Thyroid gland (tissue), 4 donors: ENCODE measurements at regions not wholly inside any gene's neighbourhood (a gene's known extent, or its start where the extent isn't known, plus 50 kb on each side); places are given as distances from the start of the nearest gene placed in this dataset.

Source experiments
- DNase-seq, 2 donors: peaks; one replicate each; pipeline ENCODE4 v3.0.0-alpha.2; 2019
- H3K27ac ChIP-seq, 3 donors: fragments of 200-600 bp; sonication (generic); 1 replicate in 2 of 3; 2 replicates in 1 of 3; pipeline ENCODE4 v1.5.1; 2016 to 2019; ENCODE audit warnings: mild to moderate bottlenecking in 1 of 3, moderate library complexity in 1 of 3
- H3K27me3 ChIP-seq: fragments of 200-600 bp; sonication (generic); one replicate; pipeline ENCODE4 v1.5.1; 2019
- H3K36me3 ChIP-seq, 2 donors: fragments of 200-600 bp; sonication (generic); one replicate each; pipeline ENCODE4 v1.5.1; 2016 to 2019
- H3K4me1 ChIP-seq, 2 donors: fragments of 200-600 bp; sonication (generic); one replicate each; pipeline ENCODE4 v1.5.1; 2017 to 2019
- H3K4me3 ChIP-seq, 3 donors: fragments of 200-600 bp; sonication (generic); replicated peaks in 1 of 3; 1 replicate in 2 of 3; 2 replicates in 1 of 3; pipeline ENCODE4 v1.5.1; 2016; ENCODE audit warnings: mild to moderate bottlenecking in 1 of 3
- H3K9me3 ChIP-seq: fragments of 200-600 bp; sonication (generic); one replicate; pipeline ENCODE4 v1.5.1; 2017
- POLR2A ChIP-seq, 2 donors: fragments of 450-650 bp; IDR thresholded peaks; one replicate each; pipeline ENCODE4 v1.6.1; 2017; ENCODE audit warnings: antibody characterized with exemption in 2 of 2, mild to moderate bottlenecking in 2 of 2, moderate library complexity in 1 of 2
- WGBS, 2 donors: methylation state at CpG; one replicate each; pipeline ENCODE4 v1.1.5; 2017; 5-methylcytosine and 5-hydroxymethylcytosine counted together
- intact Hi-C: fragments of 100-400 bp; cut with DNase I; formaldehyde crosslinking; loops from one replicate; pipeline ENCODE4 v1.15.1; 2023
- TF ChIP-seq, protein P1 (sequence below), 6 experiments: fragments of 200-600 bp in 3 of 6; fragments of 450-650 bp in 3 of 6; sonication (generic) in 3 of 6; IDR thresholded peaks; one replicate each; pipeline ENCODE4 v1.5.1; 2016 to 2019; ENCODE audit warnings: antibody characterized with exemption in 6 of 6, mild to moderate bottlenecking in 2 of 6, inconsistent platforms in 1 of 6, moderate library complexity in 1 of 6

DNA sequence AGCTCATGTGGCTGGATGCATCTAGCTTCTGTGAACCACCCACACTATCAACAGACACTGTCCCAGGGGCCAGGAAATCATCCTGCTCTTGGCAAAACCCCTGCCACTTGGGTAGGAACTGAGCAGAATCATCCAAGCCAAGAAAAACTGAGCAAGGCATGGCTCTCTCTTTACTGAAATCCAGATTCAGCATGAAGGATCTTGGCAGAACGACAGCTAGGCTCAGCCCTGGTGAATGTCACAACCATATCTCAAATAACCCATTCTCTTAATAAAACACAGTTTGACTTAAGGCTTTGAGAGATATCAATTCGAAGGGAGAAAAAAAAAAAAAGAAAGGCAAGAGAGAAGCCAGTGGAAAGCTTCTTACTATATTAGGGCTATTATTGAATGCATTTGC is 72.2 kb downstream of the MAF start:
- intact Hi-C loops, result no loop called here
- DNase-seq, result peak; percentile 23 to 30
- no peak overlapping the region for H3K27ac ChIP-seq
- peaks cover 0 to 4% of the 10 kb centered on the region in 2 donors for H3K4me1 ChIP-seq
- no peak overlapping the region for H3K4me3 ChIP-seq
- no peaks in the 10 kb centered on the region for H3K9me3 ChIP-seq
- no peaks in the 10 kb centered on the region for H3K27me3 ChIP-seq
- no peaks in the 10 kb centered on the region for H3K36me3 ChIP-seq
- 39 to 41% methylated on average over 2 of the region's 2 CpGs for WGBS, 2 donors
- TF ChIP-seq, protein P1, sequence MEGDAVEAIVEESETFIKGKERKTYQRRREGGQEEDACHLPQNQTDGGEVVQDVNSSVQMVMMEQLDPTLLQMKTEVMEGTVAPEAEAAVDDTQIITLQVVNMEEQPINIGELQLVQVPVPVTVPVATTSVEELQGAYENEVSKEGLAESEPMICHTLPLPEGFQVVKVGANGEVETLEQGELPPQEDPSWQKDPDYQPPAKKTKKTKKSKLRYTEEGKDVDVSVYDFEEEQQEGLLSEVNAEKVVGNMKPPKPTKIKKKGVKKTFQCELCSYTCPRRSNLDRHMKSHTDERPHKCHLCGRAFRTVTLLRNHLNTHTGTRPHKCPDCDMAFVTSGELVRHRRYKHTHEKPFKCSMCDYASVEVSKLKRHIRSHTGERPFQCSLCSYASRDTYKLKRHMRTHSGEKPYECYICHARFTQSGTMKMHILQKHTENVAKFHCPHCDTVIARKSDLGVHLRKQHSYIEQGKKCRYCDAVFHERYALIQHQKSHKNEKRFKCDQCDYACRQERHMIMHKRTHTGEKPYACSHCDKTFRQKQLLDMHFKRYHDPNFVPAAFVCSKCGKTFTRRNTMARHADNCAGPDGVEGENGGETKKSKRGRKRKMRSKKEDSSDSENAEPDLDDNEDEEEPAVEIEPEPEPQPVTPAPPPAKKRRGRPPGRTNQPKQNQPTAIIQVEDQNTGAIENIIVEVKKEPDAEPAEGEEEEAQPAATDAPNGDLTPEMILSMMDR (IDR thresholded peaks at IDR 0.05), result no peak
- TF ChIP-seq POLR2A (IDR thresholded peaks at IDR 0.05), result no peak

DNA sequence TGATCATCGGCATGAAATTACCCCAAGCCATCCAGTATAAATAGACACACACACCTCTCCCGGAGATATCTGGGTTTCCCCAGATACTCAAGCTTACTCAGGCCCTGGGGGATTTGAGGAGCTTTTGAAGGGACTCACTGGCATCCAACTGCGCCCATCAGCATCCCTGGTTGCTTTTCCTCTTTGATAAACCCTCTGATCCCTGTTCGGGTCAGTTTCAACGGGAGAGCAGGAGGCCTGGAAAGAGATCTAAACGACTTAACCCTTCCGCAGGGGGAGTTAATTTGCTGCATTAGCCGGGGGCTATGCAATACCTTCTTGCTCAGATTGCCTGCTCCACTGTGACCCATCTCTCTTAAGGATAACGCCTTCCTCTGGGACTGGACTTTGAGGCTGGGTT is 76.6 kb downstream of the MAF start:
- no peaks in the 10 kb centered on the region for H3K9me3 ChIP-seq
- peaks cover 0 to 4% of the 10 kb centered on the region in 2 donors for H3K4me1 ChIP-seq
- no peak overlapping the region for H3K4me3 ChIP-seq
- intact Hi-C loops, result no loop called here
- H3K27ac ChIP-seq, result no peak overlapping the region
- H3K36me3 ChIP-seq, result no peaks in the 10 kb centered on the region
- no peaks in the 10 kb centered on the region for H3K27me3 ChIP-seq
- TF ChIP-seq POLR2A (IDR thresholded peaks at IDR 0.05), result no peak
- TF ChIP-seq, protein P1 (IDR thresholded peaks at IDR 0.05), result no peak
- DNase-seq, result no peak
- 80 to 84% methylated on average over 9 of the region's 9 CpGs for WGBS, 2 donors

DNA sequence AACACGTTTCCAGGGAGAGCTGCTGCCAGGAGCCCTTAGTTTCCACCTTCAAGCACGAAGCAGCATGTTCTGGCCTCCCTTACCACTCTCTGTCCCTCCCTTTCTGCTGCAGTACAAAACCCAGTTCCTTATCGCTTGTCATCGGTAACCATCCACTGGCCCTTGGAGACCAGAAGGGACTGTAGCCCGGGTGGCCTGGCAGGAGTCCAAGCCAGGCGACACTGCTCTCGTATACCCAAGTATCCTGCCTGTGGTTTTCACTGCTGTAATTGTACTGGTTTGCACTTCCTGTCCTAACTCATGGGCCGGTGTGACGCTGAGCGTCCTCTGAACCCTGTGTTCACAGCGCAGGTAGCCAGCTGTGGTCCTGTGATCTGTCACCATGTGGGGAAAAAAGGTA is 81.1 kb downstream of the MAF start:
- no peak overlapping the region for H3K27ac ChIP-seq
- H3K27me3 ChIP-seq, result no peaks in the 10 kb centered on the region
- no peaks in the 10 kb centered on the region for H3K9me3 ChIP-seq
- 16 to 34% methylated on average over 6 to 8 of the region's 11 CpGs for WGBS, 2 donors
- H3K36me3 ChIP-seq, result no peaks in the 10 kb centered on the region
- no peak overlapping the region for H3K4me3 ChIP-seq
- intact Hi-C loops, result no loop called here
- TF ChIP-seq, protein P1 (IDR thresholded peaks at IDR 0.05), result no peak
- no peak for TF ChIP-seq POLR2A (IDR thresholded peaks at IDR 0.05)
- H3K4me1 ChIP-seq, result no peaks in the 10 kb centered on the region
- peak; percentile 67 to 69 for DNase-seq

DNA sequence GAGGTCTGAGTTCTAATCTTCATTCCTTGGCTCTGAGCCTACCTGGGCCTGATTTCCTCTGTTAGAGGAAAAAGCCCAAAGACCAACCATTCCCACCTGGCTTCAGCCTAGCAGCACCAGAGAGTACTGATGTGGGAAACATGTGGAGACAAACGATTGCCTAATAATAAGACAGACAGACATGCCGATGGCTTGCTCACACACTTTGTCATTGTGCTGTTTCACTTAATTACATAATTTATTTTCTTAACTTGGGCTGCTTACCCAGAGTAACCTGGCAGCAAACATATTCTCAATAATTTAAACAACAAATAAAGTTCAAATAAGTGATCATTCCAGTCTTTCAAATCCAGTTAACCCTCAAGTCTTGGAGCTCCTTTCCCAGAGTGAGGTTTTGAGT is 83.4 kb downstream of the MAF start:
- H3K4me3 ChIP-seq, result no peak overlapping the region
- DNase-seq, result no peak
- TF ChIP-seq, protein P1 (IDR thresholded peaks at IDR 0.05), result no peak
- no peak for TF ChIP-seq POLR2A (IDR thresholded peaks at IDR 0.05)
- H3K36me3 ChIP-seq, result no peaks in the 10 kb centered on the region
- H3K27ac ChIP-seq, result no peak overlapping the region
- no peaks in the 10 kb centered on the region for H3K4me1 ChIP-seq
- intact Hi-C loops, result no loop called here
- H3K27me3 ChIP-seq, result no peaks in the 10 kb centered on the region
- 85% methylated on average over 2 of the region's 2 CpGs for WGBS, 2 donors
- no peaks in the 10 kb centered on the region for H3K9me3 ChIP-seq

DNA sequence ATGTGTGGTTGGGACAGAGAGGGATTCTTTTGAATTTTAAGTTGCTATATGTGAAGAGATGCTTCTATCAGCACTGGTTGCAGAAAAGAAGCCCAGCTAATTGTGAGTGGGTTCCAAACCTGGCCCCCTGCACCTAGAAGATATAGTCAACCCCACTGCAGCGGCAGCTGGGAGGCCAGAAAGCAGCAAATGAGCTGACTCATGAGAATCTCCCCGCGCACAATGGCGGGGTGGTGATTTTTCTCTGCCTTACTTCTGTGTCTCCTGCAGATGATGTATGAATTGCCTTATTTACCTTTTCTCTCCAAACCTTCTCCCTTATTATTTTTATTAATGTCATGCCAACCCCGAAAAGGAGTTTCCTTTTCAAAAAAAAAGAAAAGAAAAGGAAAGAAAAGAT is 89.7 kb downstream of the MAF start:
- 93 to 95% methylated on average over 5 of the region's 5 CpGs for WGBS, 2 donors
- H3K36me3 ChIP-seq, result no peaks in the 10 kb centered on the region
- no peak for DNase-seq
- H3K27ac ChIP-seq, result no peak overlapping the region
- H3K9me3 ChIP-seq, result no peaks in the 10 kb centered on the region
- intact Hi-C loops, result no loop called here
- no peaks in the 10 kb centered on the region for H3K4me1 ChIP-seq
- H3K4me3 ChIP-seq, result no peak overlapping the region
- H3K27me3 ChIP-seq, result no peaks in the 10 kb centered on the region
- TF ChIP-seq POLR2A (IDR thresholded peaks at IDR 0.05), result no peak
- TF ChIP-seq, protein P1 (IDR thresholded peaks at IDR 0.05), result no peak
